ENCODE measurements at regions not wholly inside any gene's neighbourhood (a gene's known extent, or its start where the extent isn't known, plus 50 kb on each side); places are given as distances from the start of the nearest gene placed in this dataset.

- no peaks in the 10 kb centered on the region for H3K27me3 Mint-ChIP-seq
- no peaks in the 10 kb centered on the region for H3K4me1 Mint-ChIP-seq
- H3K4me3 Mint-ChIP-seq = no peak overlapping the region
- no peak for DNase-seq
- intact Hi-C loops (cut with micrococcal nuclease) = no loop called here
- H3K9me3 Mint-ChIP-seq = no peaks in the 10 kb centered on the region
- H3K36me3 Mint-ChIP-seq (ENCODE audit: low read depth) = no peaks in the 10 kb centered on the region
- no peak overlapping the region for H3K27ac Mint-ChIP-seq
Measured at GRCh38 chr10:106147021-106147420, 1017.5 kb downstream of the SORCS1 start.

GRCh38 chr10:106139915-106140314 is 1024.6 kb downstream of the SORCS1 start:
- no peaks in the 10 kb centered on the region for H3K27me3 Mint-ChIP-seq

GRCh38 chr10:106136175-106136574 is 1028.3 kb downstream of the SORCS1 start:
- intact Hi-C loops (cut with micrococcal nuclease) = no loop called here

More at GRCh38 chr10:106139915-106140314, 1024.6 kb downstream of the SORCS1 start:
- no peaks in the 10 kb centered on the region for H3K9me3 Mint-ChIP-seq
- intact Hi-C loops (cut with micrococcal nuclease) = no loop called here
- no peak overlapping the region for H3K4me3 Mint-ChIP-seq
- H3K36me3 Mint-ChIP-seq (ENCODE audit: low read depth) = no peaks in the 10 kb centered on the region
- no peak for DNase-seq
- H3K4me1 Mint-ChIP-seq = no peaks in the 10 kb centered on the region
- no peak overlapping the region for H3K27ac Mint-ChIP-seq

GRCh38 chr10:106134326-106135000 is 1030.0 kb downstream of the SORCS1 start:
- intact Hi-C loops (cut with micrococcal nuclease) = no loop called here
- no peaks in the 10 kb centered on the region for H3K36me3 Mint-ChIP-seq (ENCODE audit: low read depth)
- H3K27me3 Mint-ChIP-seq = no peaks in the 10 kb centered on the region
- no peak overlapping the region for H3K4me3 Mint-ChIP-seq
- DNase-seq = no peak
- H3K4me1 Mint-ChIP-seq = no peaks in the 10 kb centered on the region
- no peak overlapping the region for H3K27ac Mint-ChIP-seq
- no peaks in the 10 kb centered on the region for H3K9me3 Mint-ChIP-seq

More at GRCh38 chr10:106136175-106136574, 1028.3 kb downstream of the SORCS1 start:
- no peaks in the 10 kb centered on the region for H3K9me3 Mint-ChIP-seq
- DNase-seq = no peak
- H3K27me3 Mint-ChIP-seq = no peaks in the 10 kb centered on the region
- no peaks in the 10 kb centered on the region for H3K36me3 Mint-ChIP-seq (ENCODE audit: low read depth)
- H3K4me3 Mint-ChIP-seq = no peak overlapping the region
- no peak overlapping the region for H3K27ac Mint-ChIP-seq
- H3K4me1 Mint-ChIP-seq = no peaks in the 10 kb centered on the region

- H3K27ac Mint-ChIP-seq = no peak overlapping the region
- no peaks in the 10 kb centered on the region for H3K4me1 Mint-ChIP-seq
- H3K4me3 Mint-ChIP-seq = no peak overlapping the region
- DNase-seq = no peak
- intact Hi-C loops (cut with micrococcal nuclease) = no loop called here
- H3K9me3 Mint-ChIP-seq = no peaks in the 10 kb centered on the region
- H3K27me3 Mint-ChIP-seq = no peaks in the 10 kb centered on the region
- H3K36me3 Mint-ChIP-seq (ENCODE audit: low read depth) = no peaks in the 10 kb centered on the region
Measured at GRCh38 chr10:106133451-106133850, 1031.1 kb downstream of the SORCS1 start.

- intact Hi-C loops (cut with micrococcal nuclease) = no loop called here
- no peaks in the 10 kb centered on the region for H3K9me3 Mint-ChIP-seq
- DNase-seq = no peak
- no peak overlapping the region for H3K27ac Mint-ChIP-seq
- H3K4me1 Mint-ChIP-seq = no peaks in the 10 kb centered on the region
- no peaks in the 10 kb centered on the region for H3K27me3 Mint-ChIP-seq
- H3K4me3 Mint-ChIP-seq = no peak overlapping the region
- H3K36me3 Mint-ChIP-seq (ENCODE audit: low read depth) = no peaks in the 10 kb centered on the region
Measured at GRCh38 chr10:106132956-106133355, 1031.5 kb downstream of the SORCS1 start.

- peaks cover 18% of the 10 kb centered on the region for H3K9me3 Mint-ChIP-seq
- intact Hi-C loops (cut with micrococcal nuclease) = no loop called here
- H3K4me1 Mint-ChIP-seq = no peaks in the 10 kb centered on the region
- no peak overlapping the region for H3K4me3 Mint-ChIP-seq
- no peak overlapping the region for H3K27ac Mint-ChIP-seq
- DNase-seq = no peak
- no peaks in the 10 kb centered on the region for H3K36me3 Mint-ChIP-seq (ENCODE audit: low read depth)
- H3K27me3 Mint-ChIP-seq = no peaks in the 10 kb centered on the region
Measured at GRCh38 chr10:106114656-106115186, 1049.8 kb downstream of the SORCS1 start.

GRCh38 chr10:106111246-106111645 is 1053.3 kb downstream of the SORCS1 start:
- Mint-ChIP-seq H3K4me1 (no peaks in the 10 kb centered on the region), H3K9me3 (peaks cover 6% of the 10 kb centered on the region), H3K27me3 (no peaks in the 10 kb centered on the region), H3K36me3 (ENCODE audit: low read depth) (no peaks in the 10 kb centered on the region), H3K27ac (no peak overlapping the region), H3K4me3 (no peak overlapping the region)
- DNase-seq = no peak
- intact Hi-C loops (cut with micrococcal nuclease) = no loop called here

- no peak overlapping the region for H3K4me3 Mint-ChIP-seq
- H3K36me3 Mint-ChIP-seq (ENCODE audit: low read depth) = no peaks in the 10 kb centered on the region
- intact Hi-C loops (cut with micrococcal nuclease) = no loop called here
- no peaks in the 10 kb centered on the region for H3K4me1 Mint-ChIP-seq
- DNase-seq = no peak
- no peaks in the 10 kb centered on the region for H3K9me3 Mint-ChIP-seq
- no peaks in the 10 kb centered on the region for H3K27me3 Mint-ChIP-seq
- no peak overlapping the region for H3K27ac Mint-ChIP-seq
Measured at GRCh38 chr10:106107706-106108105, 1056.8 kb downstream of the SORCS1 start.

- no peaks in the 10 kb centered on the region for H3K36me3 Mint-ChIP-seq (ENCODE audit: low read depth)
- H3K4me3 Mint-ChIP-seq = no peak overlapping the region
- intact Hi-C loops (cut with micrococcal nuclease) = no loop called here
- H3K4me1 Mint-ChIP-seq = no peaks in the 10 kb centered on the region
- no peaks in the 10 kb centered on the region for H3K9me3 Mint-ChIP-seq
- no peak overlapping the region for H3K27ac Mint-ChIP-seq
- no peaks in the 10 kb centered on the region for H3K27me3 Mint-ChIP-seq
- DNase-seq = no peak
Measured at GRCh38 chr10:106106114-106106513, 1058.4 kb downstream of the SORCS1 start.

- intact Hi-C loops (cut with micrococcal nuclease) = no loop called here
- H3K9me3 Mint-ChIP-seq = no peaks in the 10 kb centered on the region
Measured at GRCh38 chr10:106089855-106090254, 1074.7 kb downstream of the SORCS1 start.

GRCh38 chr10:106086391-106086790 is 1078.1 kb downstream of the SORCS1 start:
- H3K4me3 Mint-ChIP-seq = no peak overlapping the region
- H3K4me1 Mint-ChIP-seq = no peaks in the 10 kb centered on the region
- H3K27me3 Mint-ChIP-seq = no peaks in the 10 kb centered on the region
- intact Hi-C loops (cut with micrococcal nuclease) = no loop called here
- no peak overlapping the region for H3K27ac Mint-ChIP-seq
- H3K9me3 Mint-ChIP-seq = no peaks in the 10 kb centered on the region
- no peaks in the 10 kb centered on the region for H3K36me3 Mint-ChIP-seq (ENCODE audit: low read depth)
- no peak for DNase-seq

More at GRCh38 chr10:106089855-106090254, 1074.7 kb downstream of the SORCS1 start:
- Mint-ChIP-seq H3K4me1 (no peaks in the 10 kb centered on the region), H3K27ac (no peak overlapping the region), H3K27me3 (no peaks in the 10 kb centered on the region), H3K4me3 (no peak overlapping the region), H3K36me3 (ENCODE audit: low read depth) (no peaks in the 10 kb centered on the region)
- DNase-seq = no peak

- Mint-ChIP-seq H3K36me3 (ENCODE audit: low read depth) (no peaks in the 10 kb centered on the region), H3K4me1 (no peaks in the 10 kb centered on the region), H3K27ac (no peak overlapping the region), H3K4me3 (no peak overlapping the region), H3K27me3 (no peaks in the 10 kb centered on the region), H3K9me3 (no peaks in the 10 kb centered on the region)
- no peak for DNase-seq
- intact Hi-C loops (cut with micrococcal nuclease) = no loop called here
Measured at GRCh38 chr10:106083572-106083971, 1080.9 kb downstream of the SORCS1 start.

GRCh38 chr10:106082865-106083264 is 1081.6 kb downstream of the SORCS1 start:
- Mint-ChIP-seq H3K27me3 (no peaks in the 10 kb centered on the region), H3K36me3 (ENCODE audit: low read depth) (no peaks in the 10 kb centered on the region), H3K9me3 (no peaks in the 10 kb centered on the region), H3K4me1 (no peaks in the 10 kb centered on the region), H3K4me3 (no peak overlapping the region), H3K27ac (no peak overlapping the region)
- intact Hi-C loops (cut with micrococcal nuclease) = no loop called here
- DNase-seq = no peak
